PC-9 (cell line): ENCODE measurements at regions not wholly inside any gene's neighbourhood (a gene's known extent, or its start where the extent isn't known, plus 50 kb on each side); places are given as distances from the start of the nearest gene placed in this dataset.

Experiments
- EZH2 ChIP-seq: fragments of 200-600 bp; sonication (generic); IDR thresholded peaks from 2 replicates; pipeline ENCODE4 v1.8.0; 2017; ENCODE audit warnings: antibody characterized with exemption, low read depth
- TF ChIP-seq, protein P1 (sequence below): fragments of 200-600 bp; sonication (generic); conservative IDR thresholded peaks from 2 replicates; pipeline ENCODE4 v1.6.1; 2017; ENCODE audit warnings: mixed run types, antibody characterized with exemption, mild to moderate bottlenecking, moderate library complexity

DNA sequence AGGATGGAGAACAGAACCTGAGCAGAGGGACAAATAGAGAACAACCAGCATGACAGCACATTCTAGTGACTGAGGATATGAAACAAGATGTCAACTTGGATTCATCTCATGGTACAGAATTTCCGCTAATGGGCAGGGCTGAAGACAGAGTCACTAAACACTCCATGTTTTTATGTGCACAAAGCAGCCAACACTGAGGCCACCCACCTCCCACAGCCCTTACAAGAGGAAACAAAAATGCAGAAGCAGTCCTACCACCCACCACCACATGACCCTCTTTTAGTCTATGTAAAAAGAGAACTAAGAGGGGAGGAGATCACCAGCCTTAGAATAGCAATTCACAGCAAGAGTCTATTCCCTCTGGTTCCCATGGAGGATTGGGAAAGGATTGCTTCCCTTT, 131.4 kb upstream of the UBE2E2 start:
- TF ChIP-seq, protein P1, sequence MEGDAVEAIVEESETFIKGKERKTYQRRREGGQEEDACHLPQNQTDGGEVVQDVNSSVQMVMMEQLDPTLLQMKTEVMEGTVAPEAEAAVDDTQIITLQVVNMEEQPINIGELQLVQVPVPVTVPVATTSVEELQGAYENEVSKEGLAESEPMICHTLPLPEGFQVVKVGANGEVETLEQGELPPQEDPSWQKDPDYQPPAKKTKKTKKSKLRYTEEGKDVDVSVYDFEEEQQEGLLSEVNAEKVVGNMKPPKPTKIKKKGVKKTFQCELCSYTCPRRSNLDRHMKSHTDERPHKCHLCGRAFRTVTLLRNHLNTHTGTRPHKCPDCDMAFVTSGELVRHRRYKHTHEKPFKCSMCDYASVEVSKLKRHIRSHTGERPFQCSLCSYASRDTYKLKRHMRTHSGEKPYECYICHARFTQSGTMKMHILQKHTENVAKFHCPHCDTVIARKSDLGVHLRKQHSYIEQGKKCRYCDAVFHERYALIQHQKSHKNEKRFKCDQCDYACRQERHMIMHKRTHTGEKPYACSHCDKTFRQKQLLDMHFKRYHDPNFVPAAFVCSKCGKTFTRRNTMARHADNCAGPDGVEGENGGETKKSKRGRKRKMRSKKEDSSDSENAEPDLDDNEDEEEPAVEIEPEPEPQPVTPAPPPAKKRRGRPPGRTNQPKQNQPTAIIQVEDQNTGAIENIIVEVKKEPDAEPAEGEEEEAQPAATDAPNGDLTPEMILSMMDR = no peak
- TF ChIP-seq EZH2 = no peak
